Neural progenitor cell (in vitro differentiated cells): ENCODE measurements at regions not wholly inside any gene's neighbourhood (a gene's known extent, or its start where the extent isn't known, plus 50 kb on each side); places are given as distances from the start of the nearest gene placed in this dataset.

Experiments used
- DNase-seq: peaks from one replicate; pipeline ENCODE4 v3.0.0-alpha.2; 2016; ENCODE audit warnings: low spot score
- H2AFZ ChIP-seq: fragments of 200-600 bp; sonication (generic); replicated peaks from 2 replicates; pipeline ENCODE4 v1.6.1; 2016; ENCODE audit warnings: antibody characterized with exemption
- H3F3A ChIP-seq: fragments of 200-600 bp; sonication (generic); 2 replicates; pipeline ENCODE4 v1.6.1; 2016; ENCODE audit warnings: antibody characterized with exemption, low read depth
- H3K27ac ChIP-seq: fragments of 200-600 bp; sonication (generic); 2 replicates; pipeline ENCODE4 v1.5.1; 2016; ENCODE audit warnings: mild to moderate bottlenecking
- H3K27me3 ChIP-seq: fragments of 200-600 bp; sonication (generic); 2 replicates; pipeline ENCODE4 v1.6.1; 2016; ENCODE audit warnings: mild to moderate bottlenecking, moderate library complexity
- H3K36me3 ChIP-seq: fragments of 200-600 bp; sonication (generic); 2 replicates; pipeline ENCODE4 v1.5.1; 2016
- H3K4me1 ChIP-seq: fragments of 200-600 bp; sonication (generic); 2 replicates; pipeline ENCODE4 v1.6.1; 2016; ENCODE audit warnings: mixed run types
- H3K4me2 ChIP-seq: fragments of 200-600 bp; sonication (generic); 2 replicates; pipeline ENCODE4 v1.6.1; 2016
- H3K4me3 ChIP-seq: fragments of 200-600 bp; sonication (generic); 2 replicates; pipeline ENCODE4 v1.5.1; 2016
- H3K79me2 ChIP-seq: fragments of 200-600 bp; sonication (generic); 2 replicates; pipeline ENCODE4 v1.6.1; 2016; ENCODE audit warnings: low read depth
- H3K9ac ChIP-seq: fragments of 200-600 bp; sonication (generic); 2 replicates; pipeline ENCODE4 v1.6.1; 2016
- H3K9me3 ChIP-seq: fragments of 200-600 bp; sonication (generic); 2 replicates; pipeline ENCODE4 v1.5.1; 2016; ENCODE audit warnings: low read depth
- H4K20me1 ChIP-seq: fragments of 200-600 bp; sonication (generic); 2 replicates; pipeline ENCODE4 v1.6.1; 2016; ENCODE audit warnings: low read depth
- H3K27ac Mint-ChIP-seq: 3 replicates; pipeline ENCODE4 v1.8.0; 2021; ENCODE audit warnings: mixed read lengths
- H3K27me3 Mint-ChIP-seq: 2 replicates; pipeline ENCODE4 v1.8.0; 2022; ENCODE audit warnings: low read depth, mild to moderate bottlenecking, inconsistent platforms, moderate library complexity, mixed read lengths; ENCODE audit not compliant: insufficient read depth
- H3K36me3 Mint-ChIP-seq: 3 replicates; pipeline ENCODE4 v1.8.0; 2021; ENCODE audit warnings: mixed read lengths
- H3K4me1 Mint-ChIP-seq: 3 replicates; pipeline ENCODE4 v1.8.0; 2021; ENCODE audit warnings: mixed read lengths
- H3K4me3 Mint-ChIP-seq: 3 replicates; pipeline ENCODE4 v1.8.0; 2021; ENCODE audit warnings: mild to moderate bottlenecking, moderate library complexity, mixed read lengths
- H3K9me3 Mint-ChIP-seq: 3 replicates; pipeline ENCODE4 v1.8.0; 2020; ENCODE audit warnings: mixed read lengths
- CTCF ChIP-seq: fragments of 200-600 bp; sonication (generic); IDR thresholded peaks from 2 replicates; pipeline ENCODE4 v1.5.1; 2017; ENCODE audit warnings: antibody characterized with exemption, mild to moderate bottlenecking
- EZH2 ChIP-seq: fragments of 200-600 bp; sonication (generic); IDR thresholded peaks from 2 replicates; pipeline ENCODE4 v1.6.1; 2017; ENCODE audit warnings: antibody characterized with exemption, mild to moderate bottlenecking, moderate library complexity
- EZH2phosphoT487 ChIP-seq: fragments of 200-600 bp; sonication (generic); IDR thresholded peaks from 2 replicates; pipeline ENCODE4 v1.6.1; 2017; ENCODE audit warnings: antibody characterized with exemption

DNA sequence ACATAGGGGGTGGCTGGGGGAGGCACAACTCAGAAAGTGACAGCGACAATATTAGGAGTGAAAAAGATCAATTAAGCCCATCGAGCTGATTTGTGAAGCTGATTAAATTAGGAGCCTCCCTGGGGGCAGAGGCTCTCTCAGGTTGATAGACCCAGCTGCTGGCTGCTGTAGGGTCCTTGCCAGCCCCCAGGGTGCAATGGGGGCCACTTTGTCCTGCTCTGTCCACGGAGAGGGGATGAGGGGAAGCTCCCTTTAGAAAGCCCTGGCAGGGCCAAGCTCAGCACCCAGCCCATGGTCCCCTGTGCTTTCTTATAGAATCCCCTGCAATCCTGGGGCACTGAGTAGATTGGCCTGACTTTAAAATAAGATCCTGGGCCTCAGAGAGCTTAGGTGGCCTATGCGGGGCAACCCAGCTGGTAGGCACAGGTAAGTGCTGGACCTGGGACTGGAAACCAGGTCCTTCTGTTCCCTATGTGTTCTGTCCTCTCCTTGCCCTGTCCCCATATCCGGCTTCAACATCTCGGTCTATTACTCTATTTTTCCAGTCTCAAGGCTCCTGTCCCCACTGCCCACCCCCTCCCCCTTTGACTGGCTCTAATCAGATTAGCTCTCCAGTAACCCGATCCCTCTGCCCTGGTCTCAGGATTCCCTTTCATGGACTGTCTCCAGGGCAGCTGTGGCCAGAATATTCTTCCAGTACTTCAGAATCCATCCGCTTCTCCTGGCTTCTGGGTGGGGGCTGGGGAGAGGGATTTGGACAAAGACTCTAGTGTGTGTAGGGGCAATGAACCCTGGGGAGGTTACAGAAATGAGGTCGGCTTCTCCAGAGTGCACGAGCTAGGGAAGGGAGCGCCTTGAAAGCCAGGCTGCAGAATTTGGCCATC lies 259.6 kb downstream of the RPS24 start:
- Histone ChIP-seq H3K27ac (peak overlapping the region; percentile 41), H3K79me2 (no peaks in the 10 kb centered on the region), H3K9ac (no peak overlapping the region), H4K20me1 (no peaks in the 10 kb centered on the region), H3K4me2 (peak overlapping the region; percentile 75), H3F3A (peaks cover 18% of the 10 kb centered on the region), H3K36me3 (no peaks in the 10 kb centered on the region), H3K4me1 (peaks cover 50% of the 10 kb centered on the region), H3K9me3 (no peaks in the 10 kb centered on the region), H2AFZ (no peak overlapping the region), H3K27me3 (no peaks in the 10 kb centered on the region), H3K4me3 (peak overlapping the region; percentile 28)
- TF ChIP-seq EZH2 (no peak), CTCF (no peak), EZH2phosphoT487 (no peak)
- Mint-ChIP-seq H3K27me3 (peaks cover 15% of the 10 kb centered on the region), H3K36me3 (peaks cover 4% of the 10 kb centered on the region), H3K4me3 (peak overlapping the region; percentile 79), H3K9me3 (peaks cover 5% of the 10 kb centered on the region), H3K27ac (peak overlapping the region; percentile 99), H3K4me1 (peaks cover 63% of the 10 kb centered on the region)
- DNase-seq: peak; percentile 93

- Histone ChIP-seq H3K36me3 (no peaks in the 10 kb centered on the region), H4K20me1 (no peaks in the 10 kb centered on the region), H3K4me2 (no peak overlapping the region), H3K4me1 (peaks cover 50% of the 10 kb centered on the region), H3K4me3 (no peak overlapping the region), H3K9ac (no peak overlapping the region), H3K9me3 (no peaks in the 10 kb centered on the region), H3K27ac (no peak overlapping the region), H3K79me2 (no peaks in the 10 kb centered on the region), H3F3A (peaks cover 18% of the 10 kb centered on the region), H2AFZ (peak overlapping the region; percentile 0), H3K27me3 (no peaks in the 10 kb centered on the region)
- Mint-ChIP-seq H3K27ac (peak overlapping the region; percentile 29), H3K9me3 (peaks cover 5% of the 10 kb centered on the region), H3K4me3 (no peak overlapping the region), H3K36me3 (peaks cover 5% of the 10 kb centered on the region), H3K27me3 (peaks cover 10% of the 10 kb centered on the region), H3K4me1 (peaks cover 63% of the 10 kb centered on the region)
- DNase-seq: no peak
- TF ChIP-seq EZH2: no peak
- TF ChIP-seq CTCF: no peak
- TF ChIP-seq EZH2phosphoT487: no peak
Measured at GRCh38 chr10:78295242-78295641, 261.6 kb downstream of the RPS24 start.

DNA sequence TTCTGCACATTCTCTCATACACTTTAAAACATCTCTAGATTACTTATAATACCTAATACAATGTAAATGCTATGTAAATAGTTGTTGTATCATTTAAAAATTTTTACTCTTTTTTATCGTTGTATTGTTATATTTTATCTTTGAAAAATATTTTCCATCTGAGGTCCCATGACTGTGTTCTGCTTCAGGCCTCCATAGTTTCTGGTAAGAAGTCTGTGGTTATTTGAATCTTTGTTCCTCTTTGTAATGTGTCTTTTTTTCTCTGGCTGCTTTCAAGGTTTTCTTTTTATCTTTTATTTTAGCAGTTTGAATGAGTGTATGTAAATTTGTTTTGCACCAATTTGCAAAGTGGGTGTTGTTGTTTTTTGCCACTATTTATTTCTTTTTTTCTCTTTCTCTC lies 263.1 kb downstream of the RPS24 start:
- no peak overlapping the region for H3K4me2 ChIP-seq
- H3K9me3 ChIP-seq: no peaks in the 10 kb centered on the region
- Mint-ChIP-seq H3K9me3 (peaks cover 5% of the 10 kb centered on the region), H3K4me3 (no peak overlapping the region), H3K4me1 (peaks cover 51% of the 10 kb centered on the region), H3K36me3 (peaks cover 5% of the 10 kb centered on the region), H3K27ac (no peak overlapping the region), H3K27me3 (peaks cover 13% of the 10 kb centered on the region)
- no peak for DNase-seq
- no peaks in the 10 kb centered on the region for H4K20me1 ChIP-seq
- H3K36me3 ChIP-seq: no peaks in the 10 kb centered on the region
- H3K4me3 ChIP-seq: no peak overlapping the region
- H3F3A ChIP-seq: peaks cover 18% of the 10 kb centered on the region
- H3K27ac ChIP-seq: no peak overlapping the region
- H3K4me1 ChIP-seq: peaks cover 42% of the 10 kb centered on the region
- H3K79me2 ChIP-seq: no peaks in the 10 kb centered on the region
- H3K27me3 ChIP-seq: no peaks in the 10 kb centered on the region
- TF ChIP-seq EZH2phosphoT487 (no peak), CTCF (no peak), EZH2 (no peak)
- no peak overlapping the region for H2AFZ ChIP-seq
- no peak overlapping the region for H3K9ac ChIP-seq
